Parathyroid adenoma (tissue), 2 donors: ENCODE measurements at regions not wholly inside any gene's neighbourhood (a gene's known extent, or its start where the extent isn't known, plus 50 kb on each side); places are given as distances from the start of the nearest gene placed in this dataset.

Source experiments
- H2AFZ ChIP-seq: fragments of 300-600 bp; sonication (generic); one replicate; pipeline ENCODE4 v1.7.0; 2017; ENCODE audit warnings: antibody characterized with exemption, mild to moderate bottlenecking
- H3K27ac ChIP-seq: fragments of 300-600 bp; sonication (generic); one replicate; pipeline ENCODE4 v1.7.0; 2017
- H3K27me3 ChIP-seq: fragments of 300-600 bp; sonication (generic); one replicate; pipeline ENCODE4 v1.7.0; 2017; ENCODE audit warnings: low read length; ENCODE audit not compliant: control insufficient read depth, insufficient read depth
- H3K36me3 ChIP-seq: fragments of 300-600 bp; sonication (generic); one replicate; pipeline ENCODE4 v1.7.0; 2017; ENCODE audit warnings: low read length; ENCODE audit not compliant: control insufficient read depth, insufficient read depth
- H3K4me1 ChIP-seq: fragments of 300-600 bp; sonication (generic); one replicate; pipeline ENCODE4 v1.7.0; 2017; ENCODE audit warnings: control low read depth
- H3K4me2 ChIP-seq: fragments of 300-600 bp; sonication (generic); one replicate; pipeline ENCODE4 v1.7.0; 2017; ENCODE audit warnings: low read length
- H3K4me3 ChIP-seq: fragments of 300-600 bp; sonication (generic); one replicate; pipeline ENCODE4 v1.7.0; 2017; ENCODE audit warnings: low read depth, low read length
- H3K79me2 ChIP-seq: fragments of 300-600 bp; sonication (generic); one replicate; pipeline ENCODE4 v1.7.0; 2017; ENCODE audit warnings: control low read depth
- H3K9ac ChIP-seq: fragments of 300-600 bp; sonication (generic); one replicate; pipeline ENCODE4 v1.7.0; 2017; ENCODE audit warnings: mild to moderate bottlenecking
- H3K9me3 ChIP-seq: fragments of 300-600 bp; sonication (generic); one replicate; pipeline ENCODE4 v1.7.0; 2017; ENCODE audit warnings: low read length; ENCODE audit not compliant: control insufficient read depth
- CTCF ChIP-seq: fragments of 300-600 bp; sonication (generic); IDR thresholded peaks from one replicate; pipeline ENCODE4 v1.7.0; 2017; ENCODE audit warnings: antibody characterized with exemption, mild to moderate bottlenecking
- donor health status: primary hyperparathyroidism.

GRCh38 chr11:95705485-95706124 is 84.0 kb downstream of the FAM76B start:
- Histone ChIP-seq H3K9ac (no peak overlapping the region), H3K36me3 (no peaks in the 10 kb centered on the region), H3K27me3 (no peaks in the 10 kb centered on the region), H3K27ac (peak overlapping the region; percentile 72), H3K9me3 (no peaks in the 10 kb centered on the region), H3K4me3 (no peak overlapping the region), H3K4me1 (peaks cover 6% of the 10 kb centered on the region), H2AFZ (peak overlapping the region; percentile 59), H3K79me2 (no peaks in the 10 kb centered on the region), H3K4me2 (no peak overlapping the region)
- peak; percentile 84 for TF ChIP-seq CTCF

GRCh38 chr11:95704865-95705264 is 84.7 kb downstream of the FAM76B start:
- Histone ChIP-seq H2AFZ (peak overlapping the region; percentile 59), H3K27me3 (no peaks in the 10 kb centered on the region), H3K27ac (peak overlapping the region; percentile 72), H3K79me2 (no peaks in the 10 kb centered on the region), H3K4me3 (no peak overlapping the region), H3K4me2 (no peak overlapping the region), H3K9me3 (no peaks in the 10 kb centered on the region), H3K4me1 (peaks cover 6% of the 10 kb centered on the region), H3K9ac (no peak overlapping the region), H3K36me3 (no peaks in the 10 kb centered on the region)
- TF ChIP-seq CTCF, result no peak

DNA sequence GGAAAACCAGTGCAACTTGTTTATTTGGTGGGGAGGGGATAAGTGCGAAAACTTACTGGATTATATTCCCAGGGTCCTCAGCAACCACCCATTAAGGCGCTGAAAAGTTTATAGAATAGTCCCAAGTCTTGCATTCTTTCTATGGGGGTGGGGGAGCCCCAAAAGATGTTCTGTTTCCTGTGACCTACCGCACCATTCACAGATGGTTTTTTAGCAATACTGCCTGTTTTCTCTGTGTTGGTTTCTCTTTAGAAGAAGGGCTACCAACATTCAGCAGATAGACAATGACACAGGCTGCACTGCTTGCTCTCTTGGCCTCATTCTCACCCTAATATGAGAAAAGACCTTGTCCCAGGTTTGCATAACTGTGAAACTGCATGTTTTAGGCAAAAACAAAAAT is 86.5 kb downstream of the FAM76B start:
- Histone ChIP-seq H2AFZ (no peak overlapping the region), H3K9me3 (no peaks in the 10 kb centered on the region), H3K9ac (no peak overlapping the region), H3K4me3 (no peak overlapping the region), H3K4me1 (peaks cover 6% of the 10 kb centered on the region), H3K27me3 (no peaks in the 10 kb centered on the region), H3K36me3 (no peaks in the 10 kb centered on the region), H3K27ac (no peak overlapping the region), H3K79me2 (no peaks in the 10 kb centered on the region), H3K4me2 (no peak overlapping the region)
- TF ChIP-seq CTCF, result no peak

DNA sequence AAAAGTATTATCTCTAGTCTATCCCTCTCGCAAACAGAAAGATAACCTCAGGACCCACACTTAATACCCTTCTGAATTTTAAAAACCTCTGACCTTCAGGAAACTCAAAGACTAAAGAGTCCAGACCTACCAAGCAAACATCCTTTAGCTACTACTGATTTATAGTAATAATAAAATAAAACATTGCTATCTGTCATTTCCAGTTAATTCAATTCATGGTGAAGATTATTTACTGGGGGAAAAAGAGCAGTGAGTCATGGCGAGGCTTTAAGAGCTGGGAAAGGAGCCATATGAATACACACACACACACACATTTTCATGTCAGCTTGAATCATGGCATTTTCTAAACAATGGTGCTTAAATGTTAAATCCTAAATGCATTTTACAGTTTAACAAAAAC is 87.1 kb downstream of the FAM76B start:
- Histone ChIP-seq H3K79me2 (no peaks in the 10 kb centered on the region), H3K4me1 (peaks cover 6% of the 10 kb centered on the region)

More for the DNA sequence above, 87.1 kb downstream of the FAM76B start:
- no peak overlapping the region for H3K4me3 ChIP-seq
- no peaks in the 10 kb centered on the region for H3K36me3 ChIP-seq
- H3K4me2 ChIP-seq, result no peak overlapping the region
- no peaks in the 10 kb centered on the region for H3K27me3 ChIP-seq
- no peak for TF ChIP-seq CTCF
- H3K9me3 ChIP-seq, result no peaks in the 10 kb centered on the region
- H2AFZ ChIP-seq, result no peak overlapping the region
- H3K27ac ChIP-seq, result no peak overlapping the region
- H3K9ac ChIP-seq, result no peak overlapping the region
